DND-41 (cell line): ENCODE measurements at regions not wholly inside any gene's neighbourhood (a gene's known extent, or its start where the extent isn't known, plus 50 kb on each side); places are given as distances from the start of the nearest gene placed in this dataset.

Source experiments
- ATAC-seq: fragments of 200-7000 bp; cut with Tn5 transposase; 3 replicates; pipeline ENCODE4 v1.9.1; 2021; ENCODE audit warnings: low read depth; ENCODE audit not compliant: insufficient read depth
- DNase-seq: peaks from one replicate; pipeline ENCODE4 v3.0.0-alpha.2; 2020
- H2AFZ ChIP-seq: 2 replicates; pipeline ENCODE4 v1.6.0; 2012; ENCODE audit warnings: low read depth, low read length
- H3K27ac ChIP-seq: 2 replicates; pipeline ENCODE4 v1.5.1; 2012; ENCODE audit warnings: low read length, inconsistent platforms
- H3K27me3 ChIP-seq: fragments of 200-600 bp; sonication (generic); 2 replicates; pipeline ENCODE4 v1.6.0; 2012; ENCODE audit warnings: low read length, mild to moderate bottlenecking, inconsistent platforms; ENCODE audit not compliant: insufficient read depth, poor library complexity
- H3K36me3 ChIP-seq: 2 replicates; pipeline ENCODE4 v1.5.1; 2012; ENCODE audit warnings: low read length, inconsistent platforms; ENCODE audit not compliant: insufficient read depth
- H3K4me1 ChIP-seq: 2 replicates; pipeline ENCODE4 v1.5.1; 2012; ENCODE audit warnings: mild to moderate bottlenecking, low read length; ENCODE audit not compliant: insufficient read depth
- H3K4me2 ChIP-seq: 2 replicates; pipeline ENCODE4 v1.6.0; 2012; ENCODE audit warnings: mild to moderate bottlenecking, moderate library complexity, low read length, inconsistent platforms; ENCODE audit not compliant: insufficient read depth
- H3K4me3 ChIP-seq, 2 experiments: fragments of 200-600 bp in 1 of 2; shearing (Covaris generic) in 1 of 2; 2 replicates each; pipeline ENCODE4 v1.5.1; 2012 to 2016; ENCODE audit warnings: inconsistent platforms in 2 of 2, low read length in 2 of 2, mild to moderate bottlenecking in 2 of 2, low read depth in 1 of 2, moderate library complexity in 1 of 2
- H3K79me2 ChIP-seq: 2 replicates; pipeline ENCODE4 v1.6.0; 2012; ENCODE audit warnings: low read length, inconsistent platforms; ENCODE audit not compliant: insufficient read depth
- H3K9ac ChIP-seq: 2 replicates; pipeline ENCODE4 v1.6.0; 2012; ENCODE audit warnings: low read depth, mild to moderate bottlenecking, inconsistent platforms, low read length, moderate library complexity
- H3K9me3 ChIP-seq: 2 replicates; pipeline ENCODE4 v1.5.1; 2012; ENCODE audit warnings: low read length, moderate library complexity, mild to moderate bottlenecking, inconsistent platforms; ENCODE audit not compliant: insufficient read depth, severe bottlenecking
- H4K20me1 ChIP-seq: 2 replicates; pipeline ENCODE4 v1.6.0; 2012; ENCODE audit warnings: low read length; ENCODE audit not compliant: insufficient read depth
- EZH2 ChIP-seq: IDR thresholded peaks from 3 replicates; pipeline ENCODE4 v1.6.1; 2012; ENCODE audit warnings: borderline replicate concordance, low read depth, mild to moderate bottlenecking, moderate library complexity, low read length, inconsistent platforms; ENCODE audit not compliant: severe bottlenecking
- TF ChIP-seq, protein P1 (sequence below): IDR thresholded peaks from 2 replicates; pipeline ENCODE4 v1.5.1; 2012; ENCODE audit warnings: borderline replicate concordance, low read length, moderate library complexity, mild to moderate bottlenecking; ENCODE audit not compliant: poor library complexity, severe bottlenecking; ENCODE audit errors: extremely low read depth

DNA sequence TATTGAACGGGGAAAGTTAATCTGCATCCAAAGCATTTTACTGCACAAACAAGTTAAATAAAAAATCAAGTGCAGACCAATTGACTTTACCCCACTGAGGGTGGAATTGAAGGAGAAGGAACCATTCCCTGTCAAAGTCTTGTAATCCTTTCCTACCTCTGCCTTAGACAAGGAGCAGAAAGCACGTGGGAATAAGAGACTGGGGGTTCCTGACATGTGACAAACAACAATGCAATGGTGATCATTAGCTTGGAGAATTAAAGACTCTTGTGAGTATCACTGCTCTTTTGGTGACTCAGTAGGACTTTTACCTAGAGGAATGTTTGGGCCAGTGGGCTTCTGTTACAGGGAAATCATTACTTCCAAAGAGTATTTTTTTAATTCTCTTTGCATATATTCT lies 779.5 kb downstream of the TLR4 start:
- Histone ChIP-seq H4K20me1 (no peaks in the 10 kb centered on the region), H3K79me2 (no peaks in the 10 kb centered on the region), H3K36me3 (no peaks in the 10 kb centered on the region), H3K9me3 (no peaks in the 10 kb centered on the region), H2AFZ (no peak overlapping the region), H3K27me3 (no peaks in the 10 kb centered on the region), H3K4me2 (no peak overlapping the region), H3K4me3 (no peak overlapping the region), H3K4me1 (no peaks in the 10 kb centered on the region), H3K27ac (no peak overlapping the region), H3K9ac (no peak overlapping the region)
- DNase-seq (no peak), ATAC-seq (no peak)
- TF ChIP-seq, protein P1, sequence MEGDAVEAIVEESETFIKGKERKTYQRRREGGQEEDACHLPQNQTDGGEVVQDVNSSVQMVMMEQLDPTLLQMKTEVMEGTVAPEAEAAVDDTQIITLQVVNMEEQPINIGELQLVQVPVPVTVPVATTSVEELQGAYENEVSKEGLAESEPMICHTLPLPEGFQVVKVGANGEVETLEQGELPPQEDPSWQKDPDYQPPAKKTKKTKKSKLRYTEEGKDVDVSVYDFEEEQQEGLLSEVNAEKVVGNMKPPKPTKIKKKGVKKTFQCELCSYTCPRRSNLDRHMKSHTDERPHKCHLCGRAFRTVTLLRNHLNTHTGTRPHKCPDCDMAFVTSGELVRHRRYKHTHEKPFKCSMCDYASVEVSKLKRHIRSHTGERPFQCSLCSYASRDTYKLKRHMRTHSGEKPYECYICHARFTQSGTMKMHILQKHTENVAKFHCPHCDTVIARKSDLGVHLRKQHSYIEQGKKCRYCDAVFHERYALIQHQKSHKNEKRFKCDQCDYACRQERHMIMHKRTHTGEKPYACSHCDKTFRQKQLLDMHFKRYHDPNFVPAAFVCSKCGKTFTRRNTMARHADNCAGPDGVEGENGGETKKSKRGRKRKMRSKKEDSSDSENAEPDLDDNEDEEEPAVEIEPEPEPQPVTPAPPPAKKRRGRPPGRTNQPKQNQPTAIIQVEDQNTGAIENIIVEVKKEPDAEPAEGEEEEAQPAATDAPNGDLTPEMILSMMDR: no peak
- TF ChIP-seq EZH2: no peak

DNA sequence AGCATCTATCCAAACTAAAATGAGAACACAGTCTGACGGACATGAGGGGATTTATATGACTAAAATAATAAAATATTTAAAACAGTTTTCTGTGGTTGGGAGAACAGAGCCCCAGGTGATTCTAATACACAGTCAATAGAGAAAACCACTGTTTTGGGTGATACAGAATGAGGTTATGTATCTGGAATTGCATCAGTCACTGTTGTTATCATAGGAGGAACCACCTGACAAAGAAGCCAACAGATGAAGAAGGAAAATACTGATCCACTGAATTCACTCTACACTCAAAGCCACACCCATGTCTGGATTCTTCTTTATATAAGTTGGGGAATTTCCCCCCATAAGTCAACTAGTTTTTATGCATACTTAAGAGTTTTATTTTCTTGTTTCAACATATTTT lies 799.0 kb downstream of the TLR4 start:
- no peak for DNase-seq
- no peaks in the 10 kb centered on the region for H3K36me3 ChIP-seq
- no peak overlapping the region for H2AFZ ChIP-seq
- no peak for ATAC-seq
- H3K4me1 ChIP-seq: no peaks in the 10 kb centered on the region
- H3K79me2 ChIP-seq: no peaks in the 10 kb centered on the region
- H3K27me3 ChIP-seq: no peaks in the 10 kb centered on the region
- no peak overlapping the region for H3K9ac ChIP-seq
- H3K9me3 ChIP-seq: no peaks in the 10 kb centered on the region
- no peak overlapping the region for H3K27ac ChIP-seq
- no peak for TF ChIP-seq EZH2
- TF ChIP-seq, protein P1: no peak
- no peaks in the 10 kb centered on the region for H4K20me1 ChIP-seq
- no peak overlapping the region for H3K4me2 ChIP-seq
- H3K4me3 ChIP-seq: no peak overlapping the region

DNA sequence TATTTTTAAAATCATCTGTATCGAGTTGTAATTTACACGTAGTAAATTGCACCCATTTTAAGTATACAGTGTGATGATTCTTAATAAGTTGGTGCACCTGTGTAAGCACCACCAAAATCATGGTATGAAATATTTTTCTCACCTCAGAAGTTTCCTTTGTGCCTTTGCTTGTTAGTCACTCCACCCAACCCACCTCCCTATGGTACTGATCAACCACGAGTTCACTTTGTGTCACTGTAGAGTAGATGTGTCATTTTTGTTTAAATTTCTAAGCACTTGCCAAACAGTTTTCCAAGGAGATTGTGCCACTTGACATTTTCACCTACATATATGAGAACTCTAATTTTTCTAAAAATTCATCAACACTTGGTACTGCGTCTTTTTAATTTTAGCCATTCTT lies 806.5 kb downstream of the TLR4 start:
- Histone ChIP-seq H3K9me3 (no peaks in the 10 kb centered on the region), H3K4me2 (no peak overlapping the region), H3K36me3 (no peaks in the 10 kb centered on the region), H3K9ac (no peak overlapping the region), H3K4me3 (no peak overlapping the region), H2AFZ (no peak overlapping the region), H3K79me2 (no peaks in the 10 kb centered on the region), H3K27ac (no peak overlapping the region), H4K20me1 (no peaks in the 10 kb centered on the region), H3K27me3 (no peaks in the 10 kb centered on the region), H3K4me1 (no peaks in the 10 kb centered on the region)
- no peak for DNase-seq
- TF ChIP-seq, protein P1: no peak
- no peak for TF ChIP-seq EZH2
- ATAC-seq: no peak

DNA sequence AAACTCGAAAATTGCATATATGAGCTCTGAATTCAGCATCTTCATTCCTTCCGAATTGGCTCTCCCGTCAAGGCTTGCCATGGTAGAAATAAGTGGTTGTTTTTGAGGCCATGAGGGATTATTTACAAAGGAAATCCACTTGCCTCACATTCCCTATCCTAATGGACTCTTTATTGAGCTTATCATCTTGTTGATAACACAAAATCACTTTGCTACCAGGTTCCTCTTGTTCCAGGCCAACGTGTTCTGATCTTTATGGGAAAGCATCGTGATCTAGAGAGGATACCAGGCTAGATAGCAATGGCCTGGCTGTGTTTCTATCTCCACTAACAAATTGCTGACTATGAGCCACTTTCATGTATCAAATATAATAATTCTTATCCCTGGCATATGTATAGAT lies 811.7 kb downstream of the TLR4 start:
- ATAC-seq: no peak
- H3K9ac ChIP-seq: no peak overlapping the region

More for the DNA sequence above, 811.7 kb downstream of the TLR4 start:
- Histone ChIP-seq H3K4me1 (no peaks in the 10 kb centered on the region), H3K36me3 (no peaks in the 10 kb centered on the region), H3K27me3 (no peaks in the 10 kb centered on the region), H3K9me3 (no peaks in the 10 kb centered on the region), H3K27ac (no peak overlapping the region), H2AFZ (no peak overlapping the region), H3K4me2 (no peak overlapping the region), H3K4me3 (no peak overlapping the region), H4K20me1 (no peaks in the 10 kb centered on the region), H3K79me2 (no peaks in the 10 kb centered on the region)
- TF ChIP-seq EZH2: no peak
- TF ChIP-seq, protein P1: no peak
- no peak for DNase-seq
